Anterior cingulate cortex (tissue), 58 donors: ENCODE measurements at regions not wholly inside any gene's neighbourhood (a gene's known extent, or its start where the extent isn't known, plus 50 kb on each side); places are given as distances from the start of the nearest gene placed in this dataset.

Experiments used
- DNase-seq, 58 donors: peaks; one replicate each; lab custom pipeline; 2025; lab: John Stamatoyannopoulos, UW

GRCh38 chr3:43159131-43159875 is 53.4 kb upstream of the POMGNT2 start:
- DNase-seq: no peak

- no peak for DNase-seq
Measured at GRCh38 chr3:43156812-43157455, 51.1 kb upstream of the POMGNT2 start.

GRCh38 chr3:43155464-43156121 is 49.7 kb upstream of the POMGNT2 start:
- peak in 40 of 58 donors; percentile 12 to 82 (median 40) for DNase-seq
